UCSD-AML1 (cell line): ENCODE measurements at regions not wholly inside any gene's neighbourhood (a gene's known extent, or its start where the extent isn't known, plus 50 kb on each side); places are given as distances from the start of the nearest gene placed in this dataset.

Experiments
- DNase-seq: peaks from one replicate; lab custom pipeline; 2025; ENCODE audit not compliant: unreplicated experiment; lab: John Stamatoyannopoulos, UW

DNA sequence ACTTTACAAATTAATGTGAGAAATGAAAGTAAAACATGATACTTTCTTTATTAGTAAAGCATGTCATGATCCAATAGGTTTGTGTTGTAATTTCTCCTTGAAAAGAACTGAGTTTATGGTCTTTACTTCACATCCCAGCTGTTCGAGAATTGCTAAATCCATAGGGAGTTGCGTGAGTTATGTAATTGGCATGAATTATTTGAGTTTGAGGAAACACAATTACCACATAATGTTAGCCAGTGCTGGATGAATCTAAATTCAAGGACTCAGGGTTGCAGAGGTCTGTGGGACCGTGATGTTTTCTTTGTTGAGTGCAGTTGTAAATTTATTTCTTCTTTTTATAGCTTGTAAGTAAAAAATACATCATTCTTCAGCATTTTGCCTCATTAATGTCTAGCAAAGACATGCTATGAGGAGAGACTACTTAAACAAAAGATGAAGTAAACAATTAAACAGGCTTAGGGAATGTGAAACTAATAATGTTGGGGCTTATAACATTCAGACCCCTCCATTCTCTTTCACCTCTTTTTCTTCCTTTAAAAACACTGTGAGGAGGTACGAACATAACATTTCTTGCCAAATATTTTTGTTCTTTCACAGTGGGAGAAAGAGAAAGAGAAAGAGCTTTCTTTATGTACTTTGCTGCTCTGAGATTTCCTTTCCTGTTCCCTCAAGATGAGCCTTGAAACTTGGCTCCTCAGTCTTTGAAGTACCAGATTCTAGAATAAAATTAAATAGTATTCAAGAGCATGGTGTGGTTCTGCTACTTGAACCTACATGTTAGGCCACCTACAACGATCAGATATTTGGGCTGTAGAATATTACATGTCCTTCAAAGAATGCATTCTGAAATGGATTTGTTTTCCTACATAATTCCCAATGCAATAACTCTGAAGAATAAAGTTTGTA is 159.6 kb upstream of the ANK2 start:
- no peak for DNase-seq

DNA sequence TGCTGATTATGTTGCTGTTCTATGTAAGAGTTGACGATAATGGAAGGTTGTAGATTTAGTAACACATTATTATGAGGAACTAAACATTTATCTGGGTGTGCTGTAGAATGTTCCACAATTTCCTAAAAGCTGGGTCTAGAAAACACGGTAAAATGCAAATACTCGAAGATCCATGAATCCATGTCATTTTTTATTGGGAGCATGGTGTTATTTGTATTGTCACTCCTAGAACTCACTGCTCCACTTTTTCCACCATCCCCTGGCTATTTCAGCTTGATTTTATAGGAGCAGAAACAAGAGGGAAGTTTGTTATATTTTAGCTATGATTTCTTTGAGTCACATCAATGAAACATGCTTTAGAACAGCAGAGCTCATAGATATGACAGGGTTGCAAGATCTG is 155.0 kb upstream of the ANK2 start:
- DNase-seq = no peak

DNA sequence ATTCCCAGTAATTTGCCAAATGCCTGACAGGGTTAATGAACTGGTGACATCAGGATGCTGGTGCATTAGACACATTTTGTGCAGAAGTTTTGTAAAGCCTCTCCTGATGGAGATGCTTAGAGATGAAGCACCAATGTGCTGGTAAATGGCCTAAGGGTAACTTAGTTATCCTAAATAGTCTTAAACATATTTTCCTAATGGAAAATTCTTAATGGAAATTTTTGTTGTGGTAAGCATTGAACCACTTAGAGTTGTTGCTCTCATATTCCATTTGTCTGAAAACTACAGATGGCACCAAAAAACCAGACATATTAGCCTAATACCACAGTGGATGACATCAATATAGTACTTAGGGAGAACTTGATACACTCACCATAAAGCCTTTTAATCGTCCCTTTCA is 154.5 kb upstream of the ANK2 start:
- DNase-seq = no peak

DNA sequence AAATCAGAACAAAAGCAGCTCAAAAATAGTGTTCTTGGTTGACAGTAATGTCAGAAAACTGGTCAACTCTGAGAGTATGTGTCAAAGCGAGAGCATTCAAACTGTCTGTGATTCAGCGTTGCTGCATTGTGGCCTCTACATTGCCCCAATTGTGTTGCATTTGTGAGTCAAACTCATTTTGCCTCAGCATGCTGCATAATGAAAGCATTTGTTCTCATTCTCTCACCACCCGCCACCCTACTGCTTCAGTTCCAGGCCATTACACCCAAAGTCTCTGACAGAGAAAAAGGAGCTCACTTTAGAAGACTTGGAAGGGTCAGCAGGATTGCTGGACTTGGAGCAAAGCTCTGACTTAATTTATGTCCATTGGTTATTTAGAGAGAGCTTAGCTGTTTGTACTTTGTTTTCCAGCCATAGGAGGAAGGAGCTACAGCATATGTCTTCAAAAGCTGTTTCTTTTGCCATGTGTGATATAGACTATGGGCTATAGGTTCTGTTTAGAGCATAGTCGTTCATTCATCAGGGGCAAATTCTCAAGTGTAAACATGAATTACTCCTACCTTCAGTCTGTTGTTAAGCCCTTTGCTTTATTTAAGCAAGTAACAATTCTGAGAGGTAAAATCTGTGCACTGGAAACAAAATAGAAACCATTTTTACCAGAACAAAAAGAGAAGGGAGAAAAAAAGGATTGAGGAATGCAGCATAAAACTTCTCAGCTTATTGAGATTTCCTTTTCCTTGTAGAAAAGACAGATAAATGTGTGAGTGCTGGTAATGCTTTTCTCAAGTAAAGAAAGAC is 153.4 kb upstream of the ANK2 start:
- no peak for DNase-seq

DNA sequence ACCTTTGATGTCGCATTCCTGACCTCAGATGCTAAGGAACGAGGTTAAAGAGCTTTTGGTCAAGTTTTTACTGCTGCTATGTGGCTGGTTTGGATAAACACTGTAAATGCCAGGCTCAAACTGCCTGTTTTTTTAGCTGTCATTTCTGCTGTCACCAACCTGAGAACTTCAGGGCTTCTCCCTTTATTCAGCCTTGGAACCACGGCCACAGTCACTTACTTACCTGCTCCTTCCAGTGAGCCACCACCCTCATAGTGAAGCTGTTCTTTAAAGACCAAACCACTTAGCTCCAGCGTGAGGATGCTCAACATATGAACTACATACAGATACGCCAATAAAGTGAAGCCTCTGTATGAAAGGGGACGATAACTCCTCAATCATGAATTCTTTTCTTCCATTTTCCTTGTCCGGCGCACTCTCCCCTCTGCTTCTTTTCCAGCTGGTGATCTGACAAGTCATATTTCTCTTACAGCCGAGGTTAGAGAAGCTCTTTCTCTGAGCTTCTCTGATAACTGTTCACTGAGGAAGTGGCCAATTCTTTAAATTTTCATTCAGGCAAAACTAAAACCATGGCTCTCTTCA is 152.8 kb upstream of the ANK2 start:
- no peak for DNase-seq

DNA sequence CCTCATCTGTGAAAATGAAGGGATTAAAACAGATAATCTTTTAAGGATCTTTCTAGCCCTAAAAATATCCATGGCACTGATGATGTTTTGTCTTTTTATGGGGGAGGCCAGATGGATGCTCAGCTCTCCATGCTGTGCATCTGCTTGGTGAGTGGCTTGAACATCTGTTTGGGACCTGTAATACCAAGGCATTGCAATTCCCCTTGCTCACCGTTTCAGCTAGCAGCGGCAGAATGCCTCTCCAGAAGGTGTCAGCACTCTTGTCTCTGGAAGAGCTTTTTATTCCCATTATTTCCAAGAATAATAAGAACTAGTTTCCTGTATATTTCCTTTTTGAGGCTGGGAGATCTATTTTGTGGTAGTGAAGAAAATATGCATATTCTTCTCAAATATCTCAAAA is 151.9 kb upstream of the ANK2 start:
- DNase-seq = no peak

DNA sequence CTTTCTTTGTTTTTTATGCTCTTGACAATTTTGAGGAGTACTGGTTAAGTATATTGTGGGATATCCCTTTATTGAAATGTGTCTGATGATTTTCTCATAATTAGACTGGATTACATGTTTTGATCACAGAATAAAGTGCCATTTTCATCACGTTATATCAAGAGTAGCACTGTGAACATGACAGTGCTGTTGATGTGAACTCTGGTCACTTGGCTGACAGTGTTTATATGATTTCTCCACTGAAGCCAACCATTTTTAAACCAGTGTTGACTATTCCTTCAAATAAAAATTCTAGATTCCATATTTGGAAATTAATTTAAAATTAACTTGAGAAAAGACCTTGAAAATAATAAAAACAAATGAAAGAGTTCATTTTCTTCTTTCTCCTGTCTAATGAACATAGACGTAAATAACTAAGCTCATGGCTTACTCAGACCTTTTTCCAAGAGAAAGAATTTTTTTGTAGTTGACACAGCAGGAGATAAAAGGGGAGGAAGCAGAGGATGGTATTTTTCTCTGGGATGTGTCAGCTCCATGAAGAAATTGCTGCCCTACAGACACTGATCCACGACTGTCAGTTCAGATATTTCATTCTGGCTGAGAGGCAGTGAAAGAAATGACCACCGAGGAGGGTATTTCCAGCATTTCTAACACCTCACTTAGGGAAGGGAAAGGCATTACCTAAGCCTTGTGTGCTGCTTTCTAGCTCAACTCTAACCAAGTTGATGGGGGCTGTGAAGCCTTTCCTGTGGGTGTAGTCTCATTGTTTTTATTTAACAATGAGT is 150.9 kb upstream of the ANK2 start:
- DNase-seq = no peak

DNA sequence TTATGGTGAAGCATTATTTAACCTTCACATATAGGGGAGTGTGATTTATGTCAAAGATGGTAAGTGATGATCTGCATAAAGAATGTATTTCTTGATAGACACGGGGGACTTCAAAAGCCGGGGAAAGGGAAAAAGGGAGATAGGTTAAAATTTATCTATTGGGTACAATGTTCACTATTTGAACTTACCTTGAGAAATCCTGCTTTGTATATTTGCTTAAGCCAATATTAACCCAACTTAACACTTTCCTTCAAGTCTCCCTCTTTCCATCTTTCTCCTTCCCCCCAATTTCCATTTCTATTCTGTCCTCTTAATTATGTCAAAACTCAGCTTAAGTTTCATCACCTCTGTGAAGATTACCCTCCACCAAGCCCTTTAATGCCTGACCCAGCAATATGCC is 149.0 kb upstream of the ANK2 start:
- no peak for DNase-seq

DNA sequence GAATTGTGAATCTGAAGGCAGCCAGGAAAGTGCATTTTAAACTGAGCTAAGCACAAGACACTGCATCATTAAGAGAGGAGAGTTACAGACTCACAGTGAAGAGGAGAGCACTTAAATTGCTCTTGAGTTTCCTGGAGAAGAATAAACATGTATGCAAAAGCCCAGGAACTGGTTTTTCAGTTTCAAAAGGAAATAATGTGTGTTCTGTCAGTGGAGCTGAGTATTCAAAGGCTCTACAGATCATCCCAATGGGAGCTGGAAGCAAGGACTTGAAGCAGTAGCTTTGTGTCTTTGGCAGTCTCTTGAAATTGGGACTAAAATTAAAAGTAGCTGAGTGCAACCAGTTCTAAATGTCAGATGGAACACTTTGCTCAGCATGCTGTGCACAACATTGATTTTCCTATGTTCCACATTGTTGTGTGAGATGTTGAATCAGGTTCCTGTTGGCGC is 147.5 kb upstream of the ANK2 start:
- no peak for DNase-seq

DNA sequence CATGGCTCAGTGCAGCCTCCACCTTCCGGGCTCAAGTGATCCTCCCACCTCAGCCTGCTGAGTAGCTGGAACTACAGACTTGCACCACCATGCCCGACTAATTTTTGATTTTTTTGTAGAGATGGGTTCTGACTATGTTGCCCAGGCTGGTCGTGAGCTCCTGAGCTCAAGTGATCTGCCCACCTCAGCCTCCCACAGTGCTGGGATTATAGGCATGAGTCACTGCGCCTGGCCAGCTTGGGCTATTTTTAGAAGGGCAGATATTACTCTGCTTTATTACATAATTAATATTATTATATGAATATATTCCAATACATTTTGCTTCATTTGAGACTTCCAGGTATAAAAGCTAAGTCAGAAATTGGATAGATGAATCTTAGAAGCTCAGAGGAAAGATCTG is 143.7 kb upstream of the ANK2 start:
- DNase-seq = no peak

DNA sequence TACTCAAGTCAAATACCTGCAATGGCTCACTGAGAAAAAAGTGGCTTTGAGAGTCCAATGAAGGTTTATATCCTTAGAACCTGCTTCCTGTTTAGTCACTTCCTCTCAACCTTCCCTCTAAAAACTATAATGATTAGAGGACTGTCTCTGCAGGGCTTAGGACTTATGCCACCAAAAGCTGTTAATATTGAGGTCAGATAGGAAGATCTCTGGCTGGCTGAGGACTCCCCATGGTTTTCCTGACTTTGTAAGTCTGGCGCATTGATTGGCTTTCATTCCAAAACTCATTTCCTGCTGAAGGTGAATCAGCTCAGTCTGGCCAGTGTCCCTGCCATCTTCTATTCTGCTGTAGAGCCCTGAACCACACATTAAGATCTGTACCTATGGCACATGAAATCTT is 140.9 kb upstream of the ANK2 start:
- DNase-seq = no peak

DNA sequence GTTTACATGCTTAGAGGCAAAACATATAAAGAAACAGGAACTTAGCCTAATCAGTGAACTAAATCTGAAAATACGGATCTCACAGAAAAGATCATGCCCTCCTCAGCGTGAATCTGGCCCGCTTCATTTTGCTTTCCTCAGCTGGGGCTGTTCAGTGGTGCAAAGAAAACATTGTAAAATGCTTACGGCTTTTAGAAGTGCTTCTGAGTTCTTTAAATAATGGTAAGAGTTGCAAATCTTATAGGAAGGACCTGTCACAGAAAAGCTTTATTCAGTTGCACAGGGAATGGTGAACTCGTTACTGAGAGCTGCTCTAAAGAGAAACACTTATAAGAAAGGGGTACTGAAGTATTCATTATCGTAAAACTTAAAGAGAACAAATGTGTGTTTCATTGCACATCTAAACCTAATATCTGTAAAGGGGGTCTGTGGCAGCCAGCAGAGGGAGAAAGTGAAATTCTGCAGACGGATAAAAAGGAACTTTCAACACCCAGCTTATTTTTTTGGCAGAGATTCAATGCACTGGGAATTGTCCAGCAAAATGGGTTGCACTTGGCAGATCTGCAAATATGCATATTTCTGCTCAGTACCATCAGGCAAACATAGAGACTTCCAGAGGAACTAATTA is 139.2 kb upstream of the ANK2 start:
- DNase-seq = no peak

DNA sequence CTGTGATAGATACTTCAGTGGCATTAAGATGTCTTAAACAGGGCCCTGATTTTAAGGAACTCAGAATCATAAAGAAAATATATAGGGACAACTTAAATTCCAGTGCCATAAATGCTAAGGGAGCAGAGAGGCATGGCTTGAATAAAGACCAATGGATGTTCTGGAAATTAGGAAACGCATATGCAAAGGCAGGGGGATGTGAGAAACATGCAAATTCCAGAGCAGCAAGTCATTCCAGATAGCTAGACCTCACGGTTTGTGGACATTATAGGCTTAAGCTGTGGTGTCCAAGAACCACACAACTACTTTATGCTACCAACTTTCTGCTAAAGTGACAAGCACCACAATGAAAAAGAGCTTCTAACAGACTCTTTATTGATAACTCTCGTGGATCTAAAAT is 132.6 kb upstream of the ANK2 start:
- DNase-seq = no peak

DNA sequence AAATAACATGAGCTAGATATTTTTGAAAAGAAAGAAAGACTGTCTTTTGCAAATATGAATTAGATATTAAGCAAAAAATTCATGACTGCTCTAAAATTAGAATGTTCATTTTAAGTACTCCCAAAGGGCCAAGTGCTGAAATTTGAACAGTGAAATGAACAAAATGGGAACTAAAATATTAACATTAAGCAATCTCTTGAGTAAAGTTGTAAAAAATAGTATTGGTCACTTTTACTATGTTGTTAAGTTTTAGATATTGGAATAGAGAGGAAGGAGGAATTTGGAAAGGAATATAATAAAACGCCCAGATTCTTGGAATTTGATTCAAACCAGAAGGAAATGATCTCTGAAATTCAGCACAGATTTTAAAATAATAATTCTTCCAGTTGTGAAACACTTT is 125.9 kb upstream of the ANK2 start:
- no peak for DNase-seq

DNA sequence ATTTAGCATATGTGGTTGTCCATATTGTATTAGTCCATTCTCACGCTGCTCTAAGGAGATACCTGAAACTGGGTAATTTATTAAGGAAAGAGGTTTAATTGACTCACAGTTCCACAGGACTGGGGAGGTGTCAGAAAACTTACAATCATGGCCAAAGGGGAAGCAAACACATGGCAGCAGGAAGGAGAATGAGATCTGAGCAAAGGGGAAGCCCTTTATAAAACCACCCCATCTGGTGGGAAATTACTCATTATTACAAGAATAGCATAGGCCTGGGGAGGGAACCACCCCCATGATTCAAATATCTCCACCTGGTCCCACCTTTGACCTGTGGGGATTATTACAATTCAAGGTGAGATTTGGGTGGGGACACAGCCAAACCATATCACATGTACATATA is 122.6 kb upstream of the ANK2 start:
- DNase-seq = no peak

DNA sequence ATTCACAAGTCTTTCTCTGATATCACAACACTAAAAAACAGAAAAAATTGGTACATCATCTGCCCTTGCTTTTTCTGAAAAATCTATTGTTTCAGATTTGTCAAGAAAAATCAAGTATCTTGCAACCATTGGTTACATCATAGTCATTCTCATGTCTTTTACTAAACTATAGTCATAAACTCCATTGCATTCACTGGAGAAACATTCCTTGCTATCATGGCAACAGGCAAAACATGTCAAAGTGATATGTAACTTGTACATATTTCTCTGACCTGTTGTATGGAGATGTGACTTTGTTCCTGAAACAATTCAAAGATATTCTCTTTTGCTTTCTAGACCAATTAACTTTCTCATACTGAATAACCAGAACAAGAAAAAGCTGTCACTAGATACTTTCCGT is 121.9 kb upstream of the ANK2 start:
- DNase-seq = no peak

DNA sequence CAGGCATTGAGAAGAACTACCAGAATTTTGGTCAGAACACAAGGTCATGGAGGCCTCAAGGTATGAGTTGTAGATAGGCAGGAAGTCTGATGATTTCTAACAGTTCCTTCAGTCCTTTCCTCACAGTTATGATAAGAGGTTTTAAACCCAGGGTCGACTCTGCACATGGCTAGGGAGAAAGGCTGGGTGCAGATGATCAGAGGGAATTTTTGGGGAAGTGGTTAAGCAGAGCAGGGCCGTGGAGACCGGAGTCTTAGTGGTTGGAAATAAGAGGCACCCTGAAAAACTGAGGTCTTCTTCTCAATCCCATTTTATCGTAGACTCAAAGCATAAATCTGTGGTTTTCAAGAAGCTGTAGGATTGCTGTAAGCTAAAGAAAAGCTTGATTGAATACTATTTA is 118.5 kb upstream of the ANK2 start:
- peak; percentile 6 for DNase-seq

DNA sequence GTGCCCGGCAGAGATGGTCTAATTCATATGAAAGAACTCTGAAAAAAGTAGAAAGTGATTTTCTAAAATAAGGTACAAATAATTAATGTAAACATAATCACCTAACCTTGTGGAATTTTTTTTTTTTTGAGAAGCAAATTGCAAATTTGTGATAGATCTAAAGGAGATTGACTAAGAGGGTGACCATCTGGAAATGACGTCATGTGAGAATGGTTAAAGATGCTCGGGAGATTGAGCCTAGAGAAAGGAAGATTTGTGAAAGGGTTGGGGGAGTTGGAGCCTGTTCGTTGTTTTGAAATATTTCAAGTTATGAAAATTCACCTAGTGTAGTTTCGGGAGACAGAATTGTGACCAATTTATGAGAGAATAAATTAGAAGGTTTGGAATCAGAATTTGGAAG is 115.7 kb upstream of the ANK2 start:
- no peak for DNase-seq

DNA sequence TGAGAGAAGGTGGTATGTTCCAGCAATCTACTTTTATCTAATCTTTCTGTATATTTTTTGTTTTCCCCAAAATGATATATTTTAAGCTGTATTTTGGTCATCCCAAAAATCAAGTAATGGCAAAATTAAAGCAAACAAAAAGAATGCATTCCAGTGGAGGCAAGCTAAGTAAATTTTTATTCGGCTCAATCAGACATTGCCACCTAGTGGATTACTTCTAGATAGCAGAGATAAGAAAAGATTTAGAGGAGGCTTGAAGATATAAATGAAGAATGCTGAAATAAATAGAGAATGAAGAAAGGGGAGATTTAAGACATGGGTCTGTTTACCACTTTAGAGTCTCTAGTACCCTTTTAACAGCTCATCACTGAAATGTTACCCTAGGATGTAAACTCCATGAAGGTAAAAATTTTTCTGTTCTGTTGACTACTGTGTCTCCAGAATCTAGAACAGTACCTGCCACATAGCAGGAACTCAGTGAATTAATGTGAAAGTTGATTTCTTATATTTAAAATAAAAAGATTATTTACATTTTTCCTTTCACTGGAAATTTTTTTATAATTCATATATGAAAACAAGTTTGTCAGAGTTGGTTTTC is 110.9 kb upstream of the ANK2 start:
- no peak for DNase-seq

DNA sequence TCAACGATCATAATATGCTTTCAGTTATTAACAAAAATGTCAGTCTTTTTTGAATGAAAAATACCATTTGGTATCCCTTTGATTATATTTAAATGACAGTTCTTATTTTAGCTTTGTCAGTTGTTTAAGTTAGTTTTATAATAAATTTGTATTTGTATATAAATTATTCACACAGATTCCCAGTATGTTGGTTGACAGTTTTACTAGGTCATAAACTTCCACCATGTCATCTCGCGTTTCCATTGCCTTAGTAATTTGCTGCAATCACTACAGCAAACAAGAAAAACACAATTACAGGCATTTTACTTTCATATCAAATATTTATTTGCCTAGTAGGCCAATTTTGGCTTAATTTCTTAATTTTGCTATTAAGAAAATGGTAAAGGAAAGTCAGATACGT is 109.6 kb upstream of the ANK2 start:
- DNase-seq = no peak
